ENCODE measurements at regions not wholly inside any gene's neighbourhood (a gene's known extent, or its start where the extent isn't known, plus 50 kb on each side); places are given as distances from the start of the nearest gene placed in this dataset.

GRCh38 chr11:44498089-44498871 lies 67.2 kb upstream of the CD82 start:
- WGBS, result 88% methylated on average over 4 of the region's 4 CpGs
- Histone ChIP-seq H3K9ac (ENCODE audit: low read depth, low read length) (no peak overlapping the region), H3K9me3 (ENCODE audit: insufficient read depth, low read depth, low read length) (no peaks in the 10 kb centered on the region), H3K4me1 (ENCODE audit: insufficient read depth, low read length) (no peaks in the 10 kb centered on the region), H3K27ac (ENCODE audit: low read depth, low read length) (no peak overlapping the region), H3K4me3 (ENCODE audit: low read length) (no peak overlapping the region), H3K36me3 (ENCODE audit: insufficient read depth, low read length) (no peaks in the 10 kb centered on the region), H3K27me3 (ENCODE audit: insufficient read depth, low read length) (no peaks in the 10 kb centered on the region)

- WGBS, result 96% methylated on average over 5 of the region's 6 CpGs
- Histone ChIP-seq H3K9ac (ENCODE audit: low read depth, low read length) (no peak overlapping the region), H3K27me3 (ENCODE audit: insufficient read depth, low read length) (no peaks in the 10 kb centered on the region), H3K9me3 (ENCODE audit: insufficient read depth, low read depth, low read length) (no peaks in the 10 kb centered on the region), H3K4me3 (ENCODE audit: low read length) (no peak overlapping the region), H3K4me1 (ENCODE audit: insufficient read depth, low read length) (no peaks in the 10 kb centered on the region), H3K27ac (ENCODE audit: low read depth, low read length) (no peak overlapping the region), H3K36me3 (ENCODE audit: insufficient read depth, low read length) (no peaks in the 10 kb centered on the region)
These were observed 63.0 kb upstream of the CD82 start for GRCh38 chr11:44502506-44502905.

- WGBS, result 94% methylated on average over 3 of the region's 5 CpGs
- no peak overlapping the region for H3K4me3 ChIP-seq (ENCODE audit: low read length)
- H3K27ac ChIP-seq (ENCODE audit: low read depth, low read length), result no peak overlapping the region
- H3K36me3 ChIP-seq (ENCODE audit: insufficient read depth, low read length), result no peaks in the 10 kb centered on the region
- no peak overlapping the region for H3K9ac ChIP-seq (ENCODE audit: low read depth, low read length)
- no peaks in the 10 kb centered on the region for H3K9me3 ChIP-seq (ENCODE audit: insufficient read depth, low read depth, low read length)
- H3K4me1 ChIP-seq (ENCODE audit: insufficient read depth, low read length), result no peaks in the 10 kb centered on the region
- H3K27me3 ChIP-seq (ENCODE audit: insufficient read depth, low read length), result no peaks in the 10 kb centered on the region
These were observed 59.8 kb upstream of the CD82 start for GRCh38 chr11:44505581-44506054.

- H3K4me1 ChIP-seq (ENCODE audit: insufficient read depth, low read length), result no peaks in the 10 kb centered on the region
- H3K4me3 ChIP-seq (ENCODE audit: low read length), result no peak overlapping the region
- peaks cover 7% of the 10 kb centered on the region; the same call in 1 of the 2 replicates for H3K27me3 ChIP-seq (ENCODE audit: insufficient read depth, low read length)
- 83% methylated on average over 7 of the region's 7 CpGs for WGBS
- H3K27ac ChIP-seq (ENCODE audit: low read depth, low read length), result no peak overlapping the region
- no peak overlapping the region for H3K9ac ChIP-seq (ENCODE audit: low read depth, low read length)
- no peaks in the 10 kb centered on the region for H3K9me3 ChIP-seq (ENCODE audit: insufficient read depth, low read depth, low read length)
- no peaks in the 10 kb centered on the region for H3K36me3 ChIP-seq (ENCODE audit: insufficient read depth, low read length)
These were observed 59.0 kb upstream of the CD82 start for GRCh38 chr11:44506375-44507016.

- no peak overlapping the region for H3K4me3 ChIP-seq (ENCODE audit: low read length)
- no peaks in the 10 kb centered on the region for H3K9me3 ChIP-seq (ENCODE audit: insufficient read depth, low read depth, low read length)
- no peaks in the 10 kb centered on the region for H3K36me3 ChIP-seq (ENCODE audit: insufficient read depth, low read length)
- WGBS, result 94% methylated on average over 3 of the region's 3 CpGs
- no peak overlapping the region for H3K9ac ChIP-seq (ENCODE audit: low read depth, low read length)
- H3K27ac ChIP-seq (ENCODE audit: low read depth, low read length), result no peak overlapping the region
- no peaks in the 10 kb centered on the region for H3K4me1 ChIP-seq (ENCODE audit: insufficient read depth, low read length)
- H3K27me3 ChIP-seq (ENCODE audit: insufficient read depth, low read length), result peaks cover 9% of the 10 kb centered on the region; the same call in 1 of the 2 replicates
These were observed 58.0 kb upstream of the CD82 start for GRCh38 chr11:44507491-44507890.

GRCh38 chr11:44507896-44508445 lies 57.5 kb upstream of the CD82 start:
- H3K4me3 ChIP-seq (ENCODE audit: low read length), result no peak overlapping the region
- no peaks in the 10 kb centered on the region for H3K9me3 ChIP-seq (ENCODE audit: insufficient read depth, low read depth, low read length)
- peaks cover 9% of the 10 kb centered on the region; the same call in 1 of the 2 replicates for H3K27me3 ChIP-seq (ENCODE audit: insufficient read depth, low read length)
- H3K9ac ChIP-seq (ENCODE audit: low read depth, low read length), result no peak overlapping the region
- no peaks in the 10 kb centered on the region for H3K4me1 ChIP-seq (ENCODE audit: insufficient read depth, low read length)
- WGBS, result 94% methylated on average over 3 of the region's 3 CpGs
- H3K27ac ChIP-seq (ENCODE audit: low read depth, low read length), result no peak overlapping the region
- H3K36me3 ChIP-seq (ENCODE audit: insufficient read depth, low read length), result no peaks in the 10 kb centered on the region

GRCh38 chr11:44509296-44509695 lies 56.2 kb upstream of the CD82 start:
- no peak overlapping the region for H3K4me3 ChIP-seq (ENCODE audit: low read length)
- H3K27me3 ChIP-seq (ENCODE audit: insufficient read depth, low read length), result peaks cover 9% of the 10 kb centered on the region; the same call in 1 of the 2 replicates
- no peaks in the 10 kb centered on the region for H3K9me3 ChIP-seq (ENCODE audit: insufficient read depth, low read depth, low read length)
- H3K27ac ChIP-seq (ENCODE audit: low read depth, low read length), result no peak overlapping the region
- no peaks in the 10 kb centered on the region for H3K36me3 ChIP-seq (ENCODE audit: insufficient read depth, low read length)
- 68% methylated on average over 4 of the region's 5 CpGs for WGBS
- no peak overlapping the region for H3K9ac ChIP-seq (ENCODE audit: low read depth, low read length)
- H3K4me1 ChIP-seq (ENCODE audit: insufficient read depth, low read length), result no peaks in the 10 kb centered on the region

- Histone ChIP-seq H3K9ac (ENCODE audit: low read depth, low read length) (no peak overlapping the region), H3K27me3 (ENCODE audit: insufficient read depth, low read length) (peaks cover 9% of the 10 kb centered on the region; the same call in 1 of the 2 replicates), H3K9me3 (ENCODE audit: insufficient read depth, low read depth, low read length) (no peaks in the 10 kb centered on the region), H3K4me3 (ENCODE audit: low read length) (no peak overlapping the region), H3K4me1 (ENCODE audit: insufficient read depth, low read length) (no peaks in the 10 kb centered on the region), H3K27ac (ENCODE audit: low read depth, low read length) (no peak overlapping the region), H3K36me3 (ENCODE audit: insufficient read depth, low read length) (no peaks in the 10 kb centered on the region)
- 92% methylated on average over 10 of the region's 11 CpGs for WGBS
These were observed 55.1 kb upstream of the CD82 start for GRCh38 chr11:44510372-44510771.

- H3K9ac ChIP-seq (ENCODE audit: low read depth, low read length), result no peak overlapping the region
- WGBS, result 82% methylated on average over 12 of the region's 12 CpGs
- no peak overlapping the region for H3K27ac ChIP-seq (ENCODE audit: low read depth, low read length)
- H3K9me3 ChIP-seq (ENCODE audit: insufficient read depth, low read depth, low read length), result no peaks in the 10 kb centered on the region
- no peaks in the 10 kb centered on the region for H3K36me3 ChIP-seq (ENCODE audit: insufficient read depth, low read length)
- peaks cover 9% of the 10 kb centered on the region; the same call in 1 of the 2 replicates for H3K27me3 ChIP-seq (ENCODE audit: insufficient read depth, low read length)
- H3K4me1 ChIP-seq (ENCODE audit: insufficient read depth, low read length), result no peaks in the 10 kb centered on the region
- H3K4me3 ChIP-seq (ENCODE audit: low read length), result no peak overlapping the region
These were observed 52.6 kb upstream of the CD82 start for GRCh38 chr11:44512818-44513217.

- H3K27ac ChIP-seq (ENCODE audit: low read depth, low read length), result no peak overlapping the region
- WGBS, result 89% methylated on average over 2 of the region's 2 CpGs
- no peak overlapping the region for H3K4me3 ChIP-seq (ENCODE audit: low read length)
- no peaks in the 10 kb centered on the region for H3K36me3 ChIP-seq (ENCODE audit: insufficient read depth, low read length)
- no peak overlapping the region for H3K9ac ChIP-seq (ENCODE audit: low read depth, low read length)
- H3K9me3 ChIP-seq (ENCODE audit: insufficient read depth, low read depth, low read length), result no peaks in the 10 kb centered on the region
- peaks cover 9% of the 10 kb centered on the region; the same call in 1 of the 2 replicates for H3K27me3 ChIP-seq (ENCODE audit: insufficient read depth, low read length)
- peaks cover 5% of the 10 kb centered on the region; the same call in 1 of the 2 replicates for H3K4me1 ChIP-seq (ENCODE audit: insufficient read depth, low read length)
These were observed 50.4 kb upstream of the CD82 start for GRCh38 chr11:44515048-44515447.
